K562 (cell line): ENCODE measurements at regions not wholly inside any gene's neighbourhood (a gene's known extent, or its start where the extent isn't known, plus 50 kb on each side); places are given as distances from the start of the nearest gene placed in this dataset.

Experiments
- ESRRA ChIP-seq: fragments of 450-650 bp; IDR thresholded peaks from 2 replicates; pipeline ENCODE4 v1.6.1; 2014; ENCODE audit warnings: low read depth, mild to moderate bottlenecking, moderate library complexity, borderline replicate concordance
- MYNN ChIP-seq, 2 experiments: sonication (generic); formaldehyde crosslinking in 1 of 2; IDR thresholded peaks; 2 replicates each; pipeline versions ENCODE4 v1.5.0 to v1.6.1; 2016 to 2020; ENCODE audit warnings: antibody characterized with exemption in 1 of 2, missing genetic modification reagents in 1 of 2
- ZBTB40 ChIP-seq, 2 experiments: fragments of 450-650 bp in 1 of 2; sonication (generic) in 1 of 2; formaldehyde crosslinking in 1 of 2; IDR thresholded peaks; 2 replicates each; pipeline versions ENCODE4 v1.7.1 to v1.9.0; 2016 to 2022; ENCODE audit warnings: inconsistent platforms in 1 of 2, mild to moderate bottlenecking in 1 of 2, missing genetic modification reagents in 1 of 2

GRCh38 chr15:29458361-29458760 is 188.7 kb upstream of the NSMCE3 start:
- TF ChIP-seq ZBTB40 (IDR thresholded peaks at IDR 0.05): no peak
- TF ChIP-seq ZBTB40 (CRISPR knock-in tag; IDR thresholded peaks at IDR 0.05): no peak
- no peak for TF ChIP-seq MYNN (IDR thresholded peaks at IDR 0.05)
- no peak for TF ChIP-seq MYNN (CRISPR knock-in tag; IDR thresholded peaks at IDR 0.05)
- TF ChIP-seq ESRRA: no peak
